ENCODE measurements at regions not wholly inside any gene's neighbourhood (a gene's known extent, or its start where the extent isn't known, plus 50 kb on each side); places are given as distances from the start of the nearest gene placed in this dataset.

- POLR2A ChIA-PET = no interaction called here
- CTCF ChIA-PET = no interaction called here
Observed at GRCh38 chr7:43022008-43022407, 89.8 kb downstream of the MRPL32 start.

More at GRCh38 chr7:43022008-43022407, 89.8 kb downstream of the MRPL32 start:
- H3K27ac ChIP-seq (ENCODE audit: insufficient read depth, low read depth, low read length) = no peak overlapping the region
- dilution Hi-C loops (cut with MboI; ENCODE audit: extremely low pct_ligation_motif_present, low sequenced_read_pairs) (no loop called here), intact Hi-C loops (cut with micrococcal nuclease) (no loop called here)
- no peaks in the 10 kb centered on the region for H4K20me1 ChIP-seq (replicated peaks; ENCODE audit: control insufficient read depth, extremely low read depth, insufficient read depth, low read length)
- H3K9ac ChIP-seq (replicated peaks; ENCODE audit: extremely low read depth, insufficient read depth, low read length) = no peak overlapping the region
- DNase-seq (ENCODE audit: low read depth, low spot score) (no peak), FAIRE-seq (no peak)
- no peaks in the 10 kb centered on the region for H3K9me3 ChIP-seq (replicated peaks; ENCODE audit: control insufficient read depth, insufficient read depth, low read length)
- H3K36me3 ChIP-seq (ENCODE audit: control insufficient read depth in 2 of 2, extremely low read depth in 1 of 2, insufficient read depth in 2 of 2, low read length in 2 of 2) = no peaks in the 10 kb centered on the region
- no TSS peak for BruUV-seq (replicated peaks)
- H3K9me1 ChIP-seq (replicated peaks; ENCODE audit: control insufficient read depth, extremely low read depth, insufficient read depth, low read length) = no peaks in the 10 kb centered on the region
- H3K4me1 ChIP-seq (ENCODE audit: control insufficient read depth, extremely low read depth, insufficient read depth, low read length) = no peaks in the 10 kb centered on the region
- H3K79me2 ChIP-seq (ENCODE audit: control insufficient read depth, insufficient read depth, low read length) = no peaks in the 10 kb centered on the region
- H2AFZ ChIP-seq (ENCODE audit: low read depth, low read length) = no peak overlapping the region
- TF ChIP-seq MYC (IDR thresholded peaks at IDR 0.05; ENCODE audit: low read depth, low read length) (no peak), CTCF (IDR thresholded peaks at IDR 0.05; ENCODE audit: extremely low read depth in 1 of 2, insufficient read depth in 1 of 2, low read depth in 1 of 2, low read length in 2 of 2) (no peak), POLR2AphosphoS5 (IDR thresholded peaks at IDR 0.05; ENCODE audit: insufficient read depth, low read depth, low read length) (no peak), EZH2 (IDR thresholded peaks at IDR 0.05; ENCODE audit: borderline replicate concordance, low read depth, low read length, severe bottlenecking) (no peak), FOS (IDR thresholded peaks at IDR 0.05; ENCODE audit: borderline replicate concordance, insufficient read depth, low read length) (no peak), GATA2 (IDR thresholded peaks at IDR 0.05; ENCODE audit: insufficient read depth, insufficient read length, low read depth, low read length) (no peak), POLR2A (IDR thresholded peaks at IDR 0.05; ENCODE audit: low read depth, low read length) (no peak), JUN (IDR thresholded peaks at IDR 0.05; ENCODE audit: borderline replicate concordance, insufficient read depth, insufficient read length, low read depth) (no peak)
- TF ChIP-seq, protein P1, sequence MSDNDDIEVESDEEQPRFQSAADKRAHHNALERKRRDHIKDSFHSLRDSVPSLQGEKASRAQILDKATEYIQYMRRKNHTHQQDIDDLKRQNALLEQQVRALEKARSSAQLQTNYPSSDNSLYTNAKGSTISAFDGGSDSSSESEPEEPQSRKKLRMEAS (IDR thresholded peaks at IDR 0.05; ENCODE audit: insufficient read depth, insufficient read length) = no peak
- H3K4me2 ChIP-seq (ENCODE audit: insufficient read depth, low read length) = no peak overlapping the region
- no peaks in the 10 kb centered on the region for H3K27me3 ChIP-seq (ENCODE audit: control insufficient read depth in 2 of 2, insufficient read depth in 2 of 2, low read length in 2 of 2)
- no peak overlapping the region for H3K4me3 ChIP-seq (replicated peaks in 1 of 3; ENCODE audit: insufficient read depth in 1 of 3, low read depth in 1 of 3, low read length in 3 of 3)

Data from endothelial cell of umbilical vein (primary cell).